ENCODE measurements at regions not wholly inside any gene's neighbourhood (a gene's known extent, or its start where the extent isn't known, plus 50 kb on each side); places are given as distances from the start of the nearest gene placed in this dataset.

GRCh38 chr22:26912655-26913345 lies 255.4 kb downstream of the MIAT start:
- H3K4me2 ChIP-seq (ENCODE audit: low read length) = no peak overlapping the region
- no peak overlapping the region for H3K23ac ChIP-seq (ENCODE audit: low read length)
- H4K5ac ChIP-seq (ENCODE audit: low read length) = no peak overlapping the region
- H3K4me3 ChIP-seq (ENCODE audit: low read length) = no peak overlapping the region
- H4K8ac ChIP-seq (ENCODE audit: low read depth, low read length) = no peak overlapping the region
- H3K4me1 ChIP-seq (ENCODE audit: control insufficient read depth, low read depth, low read length) = peaks cover 2% of the 10 kb centered on the region
- no peak overlapping the region for H2BK5ac ChIP-seq (ENCODE audit: low read length)
- no peak overlapping the region for H3K18ac ChIP-seq (ENCODE audit: low read length)
- no CpG with 5 or more reads among the region's 23 CpGs for WGBS (ENCODE audit: extremely low coverage, insufficient coverage, low lambda C conversion rate)
- H3K27me3 ChIP-seq (ENCODE audit: insufficient read depth, low read length, poor library complexity) = no peaks in the 10 kb centered on the region
- no peak overlapping the region for H2BK15ac ChIP-seq (replicated peaks; ENCODE audit: low read depth)
- no peak for DNase-seq
- H3K9ac ChIP-seq (ENCODE audit: low read length) = no peak overlapping the region
- no peaks in the 10 kb centered on the region for H3K79me1 ChIP-seq (ENCODE audit: low read length)
- H3K36me3 ChIP-seq (ENCODE audit: control insufficient read depth, insufficient read depth, low read length) = no peaks in the 10 kb centered on the region
- no peak overlapping the region for H3K4ac ChIP-seq (ENCODE audit: low read depth, low read length)
- H3K27ac ChIP-seq (ENCODE audit: low read depth, low read length) = no peak overlapping the region
- H3K56ac ChIP-seq (ENCODE audit: low read length) = no peak overlapping the region
- H2BK120ac ChIP-seq (ENCODE audit: low read depth, low read length) = no peak overlapping the region
- no peaks in the 10 kb centered on the region for H3K79me2 ChIP-seq (ENCODE audit: control insufficient read depth, insufficient read depth, low read length)
- H2AK5ac ChIP-seq (ENCODE audit: low read length) = no peak overlapping the region

GRCh38 chr22:26914519-26915185 lies 257.3 kb downstream of the MIAT start:
- Histone ChIP-seq H3K79me1 (ENCODE audit: low read length) (no peaks in the 10 kb centered on the region), H4K5ac (ENCODE audit: low read length) (no peak overlapping the region), H4K8ac (ENCODE audit: low read depth, low read length) (no peak overlapping the region), H3K9ac (ENCODE audit: low read length) (no peak overlapping the region), H2BK5ac (ENCODE audit: low read length) (no peak overlapping the region), H3K4ac (ENCODE audit: low read depth, low read length) (no peak overlapping the region), H3K23ac (ENCODE audit: low read length) (no peak overlapping the region), H3K18ac (ENCODE audit: low read length) (no peak overlapping the region), H2AK5ac (ENCODE audit: low read length) (no peak overlapping the region), H3K4me1 (ENCODE audit: control insufficient read depth, low read depth, low read length) (peaks cover 2% of the 10 kb centered on the region), H3K27me3 (ENCODE audit: insufficient read depth, low read length, poor library complexity) (no peaks in the 10 kb centered on the region), H3K56ac (ENCODE audit: low read length) (no peak overlapping the region), H3K27ac (ENCODE audit: low read depth, low read length) (no peak overlapping the region), H3K4me2 (ENCODE audit: low read length) (no peak overlapping the region), H2BK15ac (replicated peaks; ENCODE audit: low read depth) (no peak overlapping the region), H3K36me3 (ENCODE audit: control insufficient read depth, insufficient read depth, low read length) (no peaks in the 10 kb centered on the region), H3K79me2 (ENCODE audit: control insufficient read depth, insufficient read depth, low read length) (no peaks in the 10 kb centered on the region), H2BK120ac (ENCODE audit: low read depth, low read length) (no peak overlapping the region), H3K4me3 (ENCODE audit: low read length) (no peak overlapping the region)
- no peak for DNase-seq
- WGBS (ENCODE audit: extremely low coverage, insufficient coverage, low lambda C conversion rate) = no CpG with 5 or more reads among the region's 25 CpGs

GRCh38 chr22:26916236-26916635 lies 258.8 kb downstream of the MIAT start:
- H3K79me2 ChIP-seq (ENCODE audit: control insufficient read depth, insufficient read depth, low read length) = no peaks in the 10 kb centered on the region
- WGBS (ENCODE audit: extremely low coverage, insufficient coverage, low lambda C conversion rate) = no CpG with 5 or more reads among the region's 2 CpGs
- H3K23ac ChIP-seq (ENCODE audit: low read length) = no peak overlapping the region
- H3K18ac ChIP-seq (ENCODE audit: low read length) = no peak overlapping the region
- H3K4me3 ChIP-seq (ENCODE audit: low read length) = no peak overlapping the region
- H2BK5ac ChIP-seq (ENCODE audit: low read length) = no peak overlapping the region
- H3K4me2 ChIP-seq (ENCODE audit: low read length) = no peak overlapping the region
- no peak overlapping the region for H2AK5ac ChIP-seq (ENCODE audit: low read length)
- no peaks in the 10 kb centered on the region for H3K4me1 ChIP-seq (ENCODE audit: control insufficient read depth, low read depth, low read length)
- no peak for DNase-seq
- H3K56ac ChIP-seq (ENCODE audit: low read length) = no peak overlapping the region
- H3K79me1 ChIP-seq (ENCODE audit: low read length) = no peaks in the 10 kb centered on the region
- H2BK15ac ChIP-seq (replicated peaks; ENCODE audit: low read depth) = no peak overlapping the region
- no peak overlapping the region for H4K5ac ChIP-seq (ENCODE audit: low read length)
- no peak overlapping the region for H3K9ac ChIP-seq (ENCODE audit: low read length)
- no peaks in the 10 kb centered on the region for H3K36me3 ChIP-seq (ENCODE audit: control insufficient read depth, insufficient read depth, low read length)
- H3K27me3 ChIP-seq (ENCODE audit: insufficient read depth, low read length, poor library complexity) = no peaks in the 10 kb centered on the region
- no peak overlapping the region for H2BK120ac ChIP-seq (ENCODE audit: low read depth, low read length)
- H3K4ac ChIP-seq (ENCODE audit: low read depth, low read length) = no peak overlapping the region
- H3K27ac ChIP-seq (ENCODE audit: low read depth, low read length) = no peak overlapping the region
- no peak overlapping the region for H4K8ac ChIP-seq (ENCODE audit: low read depth, low read length)

GRCh38 chr22:26918226-26918625 lies 260.8 kb downstream of the MIAT start:
- WGBS (ENCODE audit: extremely low coverage, insufficient coverage, low lambda C conversion rate) = no CpG with 5 or more reads among the region's 3 CpGs
- no peak overlapping the region for H3K18ac ChIP-seq (ENCODE audit: low read length)
- no peaks in the 10 kb centered on the region for H3K27me3 ChIP-seq (ENCODE audit: insufficient read depth, low read length, poor library complexity)
- H3K4me3 ChIP-seq (ENCODE audit: low read length) = no peak overlapping the region
- no peak overlapping the region for H3K4ac ChIP-seq (ENCODE audit: low read depth, low read length)
- H3K27ac ChIP-seq (ENCODE audit: low read depth, low read length) = no peak overlapping the region
- peak; percentile 10 for DNase-seq
- no peak overlapping the region for H4K8ac ChIP-seq (ENCODE audit: low read depth, low read length)
- H3K79me2 ChIP-seq (ENCODE audit: control insufficient read depth, insufficient read depth, low read length) = no peaks in the 10 kb centered on the region
- no peak overlapping the region for H2BK5ac ChIP-seq (ENCODE audit: low read length)
- H2BK15ac ChIP-seq (replicated peaks; ENCODE audit: low read depth) = no peak overlapping the region
- no peak overlapping the region for H3K4me2 ChIP-seq (ENCODE audit: low read length)
- no peak overlapping the region for H2BK120ac ChIP-seq (ENCODE audit: low read depth, low read length)
- no peak overlapping the region for H2AK5ac ChIP-seq (ENCODE audit: low read length)
- no peak overlapping the region for H3K23ac ChIP-seq (ENCODE audit: low read length)
- H3K4me1 ChIP-seq (ENCODE audit: control insufficient read depth, low read depth, low read length) = no peaks in the 10 kb centered on the region
- no peaks in the 10 kb centered on the region for H3K36me3 ChIP-seq (ENCODE audit: control insufficient read depth, insufficient read depth, low read length)
- no peaks in the 10 kb centered on the region for H3K79me1 ChIP-seq (ENCODE audit: low read length)
- H3K9ac ChIP-seq (ENCODE audit: low read length) = no peak overlapping the region
- H4K5ac ChIP-seq (ENCODE audit: low read length) = no peak overlapping the region
- H3K56ac ChIP-seq (ENCODE audit: low read length) = no peak overlapping the region

- Histone ChIP-seq H3K9ac (ENCODE audit: low read length) (no peak overlapping the region), H2BK5ac (ENCODE audit: low read length) (no peak overlapping the region), H3K18ac (ENCODE audit: low read length) (no peak overlapping the region), H4K5ac (ENCODE audit: low read length) (no peak overlapping the region), H3K27me3 (ENCODE audit: insufficient read depth, low read length, poor library complexity) (no peaks in the 10 kb centered on the region), H2AK5ac (ENCODE audit: low read length) (no peak overlapping the region), H3K36me3 (ENCODE audit: control insufficient read depth, insufficient read depth, low read length) (no peaks in the 10 kb centered on the region), H3K27ac (ENCODE audit: low read depth, low read length) (no peak overlapping the region), H4K8ac (ENCODE audit: low read depth, low read length) (no peak overlapping the region), H3K79me2 (ENCODE audit: control insufficient read depth, insufficient read depth, low read length) (no peaks in the 10 kb centered on the region), H3K4me3 (ENCODE audit: low read length) (no peak overlapping the region), H3K56ac (ENCODE audit: low read length) (no peak overlapping the region), H3K79me1 (ENCODE audit: low read length) (no peaks in the 10 kb centered on the region), H2BK15ac (replicated peaks; ENCODE audit: low read depth) (no peak overlapping the region), H3K4me2 (ENCODE audit: low read length) (no peak overlapping the region), H2BK120ac (ENCODE audit: low read depth, low read length) (no peak overlapping the region), H3K23ac (ENCODE audit: low read length) (no peak overlapping the region), H3K4me1 (ENCODE audit: control insufficient read depth, low read depth, low read length) (peaks cover 5% of the 10 kb centered on the region), H3K4ac (ENCODE audit: low read depth, low read length) (no peak overlapping the region)
- no CpG with 5 or more reads among the region's 2 CpGs for WGBS (ENCODE audit: extremely low coverage, insufficient coverage, low lambda C conversion rate)
- DNase-seq = no peak
Measured at GRCh38 chr22:26921726-26922125, 264.3 kb downstream of the MIAT start.

Data from mesendoderm (in vitro differentiated cells).